Endothelial cell of umbilical vein (primary cell): ENCODE measurements at regions not wholly inside any gene's neighbourhood (a gene's known extent, or its start where the extent isn't known, plus 50 kb on each side); places are given as distances from the start of the nearest gene placed in this dataset.

Experiments used
- BruUV-seq: library from RNA; stranded (reverse); fragments of 400-500 nt; replicated peaks from 2 replicates; lab custom pipeline; 2021; lab: Mats Ljungman, UMichigan
- CTCF ChIA-PET: fragments of 300-600, 350-600 bp; sonication (Branson Sonifier 250); formaldehyde crosslinking; loops from one replicate; lab custom pipeline; 2021; ENCODE audit warnings: antibody characterized with exemption, inconsistent platforms; lab: Charles Lee
- POLR2A ChIA-PET: fragments of 300-600, 350-600 bp; sonication (Branson Sonifier 250); formaldehyde crosslinking; loops from one replicate; lab custom pipeline; 2021; ENCODE audit warnings: antibody characterized with exemption, inconsistent platforms; lab: Charles Lee
- DNase-seq: peaks from one replicate; pipeline ENCODE4 v3.0.0-alpha.2; 2011; ENCODE audit warnings: low read depth, low spot score
- FAIRE-seq: peaks from 2 replicates; lab custom pipeline; 2011; peaks lifted over from hg19 to GRCh38; lab: Jason Lieb, UNC
- H2AFZ ChIP-seq: 2 replicates; pipeline ENCODE4 v1.6.0; 2012; ENCODE audit warnings: low read depth, low read length, control low read depth, inconsistent platforms
- H3K27ac ChIP-seq: 2 replicates; pipeline ENCODE4 v1.5.1; 2011; ENCODE audit warnings: low read depth, mild to moderate bottlenecking, control low read depth, low read length, moderate library complexity; ENCODE audit not compliant: insufficient read depth
- H3K27me3 ChIP-seq, 2 experiments: 2 replicates each; pipeline versions ENCODE4 v1.6.0 to v1.6.1; 2011; ENCODE audit warnings: low read length in 2 of 2, mixed read lengths in 1 of 2; ENCODE audit not compliant: control insufficient read depth in 2 of 2, insufficient read depth in 2 of 2
- H3K36me3 ChIP-seq, 2 experiments: 2 replicates in 1 of 2; 3 replicates in 1 of 2; pipeline ENCODE4 v1.5.1; 2011; ENCODE audit warnings: low read length in 2 of 2, mild to moderate bottlenecking in 1 of 2, moderate library complexity in 1 of 2; ENCODE audit not compliant: control insufficient read depth in 2 of 2, insufficient read depth in 2 of 2; ENCODE audit errors: extremely low read depth in 1 of 2
- H3K4me1 ChIP-seq: 3 replicates; pipeline ENCODE4 v1.5.1; 2011; ENCODE audit warnings: mild to moderate bottlenecking, low read length; ENCODE audit not compliant: control insufficient read depth, insufficient read depth; ENCODE audit errors: extremely low read depth
- H3K4me2 ChIP-seq: 2 replicates; pipeline ENCODE4 v1.6.1; 2011; ENCODE audit warnings: low read length, control low read depth, mixed read lengths; ENCODE audit not compliant: insufficient read depth
- H3K4me3 ChIP-seq, 3 experiments: fragments of 200-600 bp in 1 of 3; sonication (generic), shearing (Covaris generic) in 1 of 3; replicated peaks in 1 of 3; 2 replicates each; pipeline ENCODE4 v1.5.1; 2011 to 2016; ENCODE audit warnings: control low read depth in 3 of 3, low read length in 3 of 3, mild to moderate bottlenecking in 2 of 3, inconsistent platforms in 1 of 3, low read depth in 1 of 3, moderate library complexity in 1 of 3; ENCODE audit not compliant: insufficient read depth in 1 of 3
- H3K79me2 ChIP-seq: 2 replicates; pipeline ENCODE4 v1.6.0; 2012; ENCODE audit warnings: low read length, inconsistent platforms; ENCODE audit not compliant: control insufficient read depth, insufficient read depth
- H3K9ac ChIP-seq: replicated peaks from 2 replicates; pipeline ENCODE3; 2011; ENCODE audit warnings: low read length, control low read depth; ENCODE audit not compliant: insufficient read depth; ENCODE audit errors: extremely low read depth
- H3K9me1 ChIP-seq: replicated peaks from 3 replicates; pipeline ENCODE4 v1.6.0; 2011; ENCODE audit warnings: mild to moderate bottlenecking, low read length; ENCODE audit not compliant: control insufficient read depth, insufficient read depth; ENCODE audit errors: extremely low read depth
- H3K9me3 ChIP-seq: replicated peaks from 2 replicates; pipeline ENCODE4 v1.5.1; 2012; ENCODE audit warnings: low read length, inconsistent platforms; ENCODE audit not compliant: control insufficient read depth, insufficient read depth
- H4K20me1 ChIP-seq: replicated peaks from 2 replicates; pipeline ENCODE3; 2011; ENCODE audit warnings: mild to moderate bottlenecking, low read length; ENCODE audit not compliant: control insufficient read depth, insufficient read depth; ENCODE audit errors: extremely low read depth
- CTCF ChIP-seq, 2 donors: IDR thresholded peaks; 1 replicate in 1 of 2; 2 replicates in 1 of 2; pipeline ENCODE4 v1.5.1; 2011; ENCODE audit warnings: low read length in 2 of 2, mild to moderate bottlenecking in 2 of 2, moderate library complexity in 2 of 2, control low read depth in 1 of 2, inconsistent platforms in 1 of 2, low read depth in 1 of 2; ENCODE audit not compliant: insufficient read depth in 1 of 2; ENCODE audit errors: extremely low read depth in 1 of 2
- EZH2 ChIP-seq: IDR thresholded peaks from 2 replicates; pipeline ENCODE4 v1.6.1; 2012; ENCODE audit warnings: borderline replicate concordance, low read depth, mild to moderate bottlenecking, moderate library complexity, low read length, inconsistent platforms; ENCODE audit not compliant: severe bottlenecking
- FOS ChIP-seq: IDR thresholded peaks from 2 replicates; pipeline ENCODE4 v1.6.1; 2011; ENCODE audit warnings: mild to moderate bottlenecking, low read length, moderate library complexity, borderline replicate concordance; ENCODE audit not compliant: insufficient read depth
- GATA2 ChIP-seq: IDR thresholded peaks from 2 replicates; pipeline ENCODE4 v1.7.0; 2011; ENCODE audit warnings: low read depth, mild to moderate bottlenecking, moderate library complexity, mixed read lengths, low read length; ENCODE audit not compliant: insufficient read length, insufficient read depth
- JUN ChIP-seq: IDR thresholded peaks from 2 replicates; pipeline ENCODE4 v1.6.1; 2011; ENCODE audit warnings: borderline replicate concordance, low read depth; ENCODE audit not compliant: insufficient read length, insufficient read depth
- MAX ChIP-seq: IDR thresholded peaks from 2 replicates; pipeline ENCODE4 v1.6.1; 2011; ENCODE audit not compliant: insufficient read depth, insufficient read length
- MYC ChIP-seq: IDR thresholded peaks from one replicate; pipeline ENCODE4 v1.6.1; 2011; ENCODE audit warnings: mild to moderate bottlenecking, low read depth, low read length
- POLR2A ChIP-seq: IDR thresholded peaks from 2 replicates; pipeline ENCODE4 v1.6.1; 2012; ENCODE audit warnings: low read depth, mild to moderate bottlenecking, control low read depth, low read length
- POLR2AphosphoS5 ChIP-seq: IDR thresholded peaks from 2 replicates; pipeline ENCODE4 v1.6.1; 2012; ENCODE audit warnings: low read depth, mild to moderate bottlenecking, control low read depth, low read length, moderate library complexity; ENCODE audit not compliant: insufficient read depth
- dilution Hi-C: fragments of 300-500 bp; cut with MboI; formaldehyde crosslinking; loops from one replicate; pipeline ENCODE4 v1.15.0; 2019; ENCODE audit warnings: low sequenced_read_pairs; ENCODE audit not compliant: extremely low pct_ligation_motif_present
- intact Hi-C: fragments of 100-400 bp; cut with micrococcal nuclease; formaldehyde crosslinking; loops from one replicate; pipeline ENCODE4 v1.10.0; 2022

- no peaks in the 10 kb centered on the region for H3K9me1 ChIP-seq
- DNase-seq: no peak
- H3K4me3 ChIP-seq: no peak overlapping the region
- no peaks in the 10 kb centered on the region for H3K36me3 ChIP-seq
- no peaks in the 10 kb centered on the region for H3K79me2 ChIP-seq
- no peak overlapping the region for H2AFZ ChIP-seq
- no peaks in the 10 kb centered on the region for H3K27me3 ChIP-seq
- ChIA-PET POLR2A (no interaction called here), CTCF (no interaction called here)
- intact Hi-C loops: no loop called here
- no peak for TF ChIP-seq EZH2
- no peak for TF ChIP-seq POLR2A
- no peak for TF ChIP-seq GATA2
- no peak for TF ChIP-seq JUN
- TF ChIP-seq MYC: no peak
- no peak for TF ChIP-seq POLR2AphosphoS5
- no peak for TF ChIP-seq CTCF (IDR thresholded peaks at IDR 0.05; ENCODE audit: extremely low read depth in 1 of 2, insufficient read depth in 1 of 2, low read depth in 1 of 2, low read length in 2 of 2)
- no peak for TF ChIP-seq MAX
- TF ChIP-seq FOS: no peak
- H3K9ac ChIP-seq: no peak overlapping the region
- no peaks in the 10 kb centered on the region for H3K4me1 ChIP-seq
- dilution Hi-C loops: no loop called here
- H4K20me1 ChIP-seq: no peaks in the 10 kb centered on the region
- peaks cover 3% of the 10 kb centered on the region for H3K9me3 ChIP-seq
- H3K27ac ChIP-seq: no peak overlapping the region
- BruUV-seq: no TSS peak
- no peak overlapping the region for H3K4me2 ChIP-seq
- no peak for FAIRE-seq
These were observed 184.5 kb upstream of the CNTNAP5 start for GRCh38 chr2:123840574-123840973.
